ENCODE measurements at regions not wholly inside any gene's neighbourhood (a gene's known extent, or its start where the extent isn't known, plus 50 kb on each side); places are given as distances from the start of the nearest gene placed in this dataset.

DNA sequence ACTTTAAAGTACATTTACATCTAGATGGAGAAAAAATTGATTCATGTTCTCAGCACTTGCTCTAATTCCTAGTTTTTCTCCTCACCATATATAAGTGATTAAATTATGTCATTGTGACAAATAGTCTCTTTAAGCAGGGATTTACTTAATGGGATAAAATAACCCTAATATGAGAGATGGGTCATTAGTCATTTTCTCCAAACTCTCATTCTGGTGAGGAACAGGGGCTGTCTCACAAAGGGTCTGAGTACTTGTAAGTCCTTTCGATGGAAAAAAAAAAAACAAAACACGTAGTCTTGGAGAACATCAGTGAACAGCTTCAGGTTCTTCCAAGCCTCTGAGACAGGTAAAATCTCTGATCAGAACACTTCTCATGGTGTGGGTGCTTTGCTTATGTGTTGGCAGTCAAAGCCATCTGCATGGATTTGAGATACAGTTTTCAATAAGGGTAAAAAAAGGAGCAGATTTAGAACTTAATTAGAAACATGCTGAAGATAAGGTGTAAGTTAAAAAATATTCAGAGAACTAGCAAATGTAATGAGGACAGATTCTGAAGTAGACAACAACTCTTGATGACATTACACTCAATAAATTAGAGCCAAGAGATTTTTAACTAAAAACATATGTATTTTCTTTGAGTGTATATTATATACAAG lies 1668.9 kb upstream of the MIR17HG start:
- H3K4me3 ChIP-seq, result no peak overlapping the region
- ATAC-seq, result no peak
- H3K9me3 ChIP-seq, result no peaks in the 10 kb centered on the region
- H3K4me1 ChIP-seq (ENCODE audit: low read depth), result no peaks in the 10 kb centered on the region
- no peak for DNase-seq
- no peaks in the 10 kb centered on the region for H3K36me3 ChIP-seq (ENCODE audit: low read depth)
- TF ChIP-seq, protein P1, sequence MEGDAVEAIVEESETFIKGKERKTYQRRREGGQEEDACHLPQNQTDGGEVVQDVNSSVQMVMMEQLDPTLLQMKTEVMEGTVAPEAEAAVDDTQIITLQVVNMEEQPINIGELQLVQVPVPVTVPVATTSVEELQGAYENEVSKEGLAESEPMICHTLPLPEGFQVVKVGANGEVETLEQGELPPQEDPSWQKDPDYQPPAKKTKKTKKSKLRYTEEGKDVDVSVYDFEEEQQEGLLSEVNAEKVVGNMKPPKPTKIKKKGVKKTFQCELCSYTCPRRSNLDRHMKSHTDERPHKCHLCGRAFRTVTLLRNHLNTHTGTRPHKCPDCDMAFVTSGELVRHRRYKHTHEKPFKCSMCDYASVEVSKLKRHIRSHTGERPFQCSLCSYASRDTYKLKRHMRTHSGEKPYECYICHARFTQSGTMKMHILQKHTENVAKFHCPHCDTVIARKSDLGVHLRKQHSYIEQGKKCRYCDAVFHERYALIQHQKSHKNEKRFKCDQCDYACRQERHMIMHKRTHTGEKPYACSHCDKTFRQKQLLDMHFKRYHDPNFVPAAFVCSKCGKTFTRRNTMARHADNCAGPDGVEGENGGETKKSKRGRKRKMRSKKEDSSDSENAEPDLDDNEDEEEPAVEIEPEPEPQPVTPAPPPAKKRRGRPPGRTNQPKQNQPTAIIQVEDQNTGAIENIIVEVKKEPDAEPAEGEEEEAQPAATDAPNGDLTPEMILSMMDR (IDR thresholded peaks at IDR 0.05), result no peak
- intact Hi-C loops (cut with DNase I, micrococcal nuclease), result no loop called here

DNA sequence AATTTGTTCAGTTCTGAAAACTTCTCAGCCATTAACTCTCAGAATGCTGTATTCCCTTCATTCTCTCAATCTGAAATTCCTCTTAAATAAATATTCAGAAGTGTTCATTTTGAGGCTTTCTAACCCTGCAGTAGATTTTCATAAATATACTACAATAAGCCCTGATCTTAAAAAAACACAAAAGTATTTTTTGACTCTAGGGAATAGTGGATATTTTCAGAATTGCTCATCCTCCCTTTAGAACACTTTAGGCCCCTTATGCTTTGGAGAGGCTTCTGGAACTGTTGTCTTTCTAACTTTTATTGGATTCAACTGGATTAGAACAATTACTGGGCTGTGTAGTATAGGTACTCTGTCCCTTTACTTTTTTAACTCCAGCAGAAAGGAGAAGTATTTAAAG lies 1662.6 kb upstream of the MIR17HG start:
- Histone ChIP-seq H3K4me3 (no peak overlapping the region), H3K4me1 (ENCODE audit: low read depth) (no peaks in the 10 kb centered on the region)
- ATAC-seq, result no peak

DNA sequence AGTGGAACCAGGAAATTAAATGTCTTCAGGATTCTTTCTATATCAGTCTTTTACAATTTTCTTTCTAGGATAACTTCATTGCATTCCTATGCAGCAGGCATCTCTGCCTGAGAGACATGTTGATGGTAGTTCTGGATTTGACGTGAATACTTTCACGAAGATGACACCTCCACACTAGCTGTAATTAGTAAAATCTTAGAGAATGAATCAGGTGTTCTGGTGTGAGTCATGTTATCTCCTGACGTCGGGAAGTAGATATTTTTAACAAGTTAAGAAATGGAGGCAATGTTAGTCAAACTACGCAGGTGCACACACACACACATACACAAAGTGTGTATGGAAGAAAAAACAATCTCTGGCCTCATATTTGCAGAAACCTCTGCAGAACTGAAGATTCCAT lies 1661.3 kb upstream of the MIR17HG start:
- TF ChIP-seq, protein P1 (IDR thresholded peaks at IDR 0.05), result no peak
- Histone ChIP-seq H3K36me3 (ENCODE audit: low read depth) (no peaks in the 10 kb centered on the region), H3K4me3 (no peak overlapping the region), H3K9me3 (no peaks in the 10 kb centered on the region), H3K4me1 (ENCODE audit: low read depth) (no peaks in the 10 kb centered on the region)
- intact Hi-C loops (cut with DNase I, micrococcal nuclease), result no loop called here
- no peak for DNase-seq
- no peak for ATAC-seq

More for the DNA sequence above, 1662.6 kb upstream of the MIR17HG start:
- Histone ChIP-seq H3K36me3 (ENCODE audit: low read depth) (no peaks in the 10 kb centered on the region), H3K9me3 (no peaks in the 10 kb centered on the region)
- no peak for DNase-seq
- intact Hi-C loops (cut with DNase I, micrococcal nuclease), result no loop called here
- TF ChIP-seq, protein P1 (IDR thresholded peaks at IDR 0.05), result no peak

DNA sequence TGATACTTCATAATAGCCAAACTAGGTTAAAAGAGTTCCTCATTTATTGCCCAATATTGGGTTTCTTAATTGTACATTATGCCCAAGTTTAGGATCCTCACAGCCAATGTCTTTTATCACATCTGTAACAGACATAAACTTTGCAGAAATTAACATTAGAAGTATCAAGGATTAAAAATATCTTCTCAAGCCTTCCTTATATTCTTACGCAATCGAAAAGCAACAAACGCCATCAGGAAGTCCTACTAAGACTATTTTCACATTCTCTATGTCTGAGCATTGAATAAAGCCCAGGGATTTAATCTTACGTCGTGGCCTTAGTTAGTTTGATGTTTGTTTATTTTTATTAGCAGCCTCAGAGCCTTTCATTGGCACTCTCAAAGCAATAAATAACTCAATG lies 1660.4 kb upstream of the MIR17HG start:
- TF ChIP-seq, protein P1 (IDR thresholded peaks at IDR 0.05), result no peak
- ATAC-seq (no peak), DNase-seq (no peak)
- Histone ChIP-seq H3K36me3 (ENCODE audit: low read depth) (no peaks in the 10 kb centered on the region), H3K4me1 (ENCODE audit: low read depth) (no peaks in the 10 kb centered on the region), H3K4me3 (no peak overlapping the region), H3K9me3 (no peaks in the 10 kb centered on the region)
- intact Hi-C loops (cut with DNase I, micrococcal nuclease), result no loop called here

DNA sequence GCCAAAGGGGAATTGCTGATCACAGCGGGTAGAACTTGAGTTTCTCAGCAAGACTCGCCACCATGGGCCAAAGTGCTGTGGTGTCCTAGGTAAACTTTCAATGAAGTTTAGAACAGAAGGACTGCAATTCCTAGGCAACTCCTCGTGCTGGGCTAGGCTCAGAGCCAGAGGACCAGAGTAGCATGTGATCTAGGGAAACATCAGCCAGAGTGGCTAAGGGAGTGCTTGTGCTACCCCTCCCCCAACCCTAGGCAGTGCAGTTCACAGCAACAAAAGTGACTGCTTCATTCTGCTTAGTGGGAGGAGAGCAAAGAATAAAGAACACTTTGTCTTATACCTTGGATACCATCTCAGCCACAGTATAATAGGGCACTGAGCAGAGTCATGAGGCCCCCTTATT lies 1658.6 kb upstream of the MIR17HG start:
- intact Hi-C loops (cut with DNase I, micrococcal nuclease), result no loop called here
- DNase-seq, result no peak
- TF ChIP-seq, protein P1 (IDR thresholded peaks at IDR 0.05), result no peak
- H3K4me1 ChIP-seq (ENCODE audit: low read depth), result no peaks in the 10 kb centered on the region
- H3K4me3 ChIP-seq, result no peak overlapping the region
- no peaks in the 10 kb centered on the region for H3K9me3 ChIP-seq
- no peak for ATAC-seq
- no peaks in the 10 kb centered on the region for H3K36me3 ChIP-seq (ENCODE audit: low read depth)

DNA sequence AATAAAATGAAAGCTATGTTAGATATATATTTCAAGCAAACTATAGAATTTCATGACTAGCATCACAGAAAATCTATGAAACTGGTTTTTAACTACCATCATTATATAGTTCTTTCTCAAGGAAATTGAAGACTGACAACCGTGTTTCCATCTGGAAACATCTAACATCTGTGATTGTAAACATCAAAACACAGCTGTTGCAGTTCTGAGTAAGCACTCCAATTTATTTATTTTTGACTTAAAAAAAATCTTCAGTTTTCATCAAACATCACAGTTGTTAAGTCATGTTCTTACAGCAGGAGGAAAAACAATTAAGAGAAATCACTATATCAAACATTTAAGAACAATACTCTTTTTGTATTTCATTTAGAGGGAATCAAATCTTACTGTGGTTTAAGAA lies 1653.0 kb upstream of the MIR17HG start:
- DNase-seq (no peak), ATAC-seq (no peak)
- intact Hi-C loops (cut with DNase I, micrococcal nuclease), result no loop called here
- Histone ChIP-seq H3K4me1 (ENCODE audit: low read depth) (no peaks in the 10 kb centered on the region), H3K9me3 (no peaks in the 10 kb centered on the region), H3K4me3 (no peak overlapping the region), H3K36me3 (ENCODE audit: low read depth) (no peaks in the 10 kb centered on the region)
- TF ChIP-seq, protein P1 (IDR thresholded peaks at IDR 0.05), result no peak
